ENCODE measurements at regions not wholly inside any gene's neighbourhood (a gene's known extent, or its start where the extent isn't known, plus 50 kb on each side); places are given as distances from the start of the nearest gene placed in this dataset.

DNA sequence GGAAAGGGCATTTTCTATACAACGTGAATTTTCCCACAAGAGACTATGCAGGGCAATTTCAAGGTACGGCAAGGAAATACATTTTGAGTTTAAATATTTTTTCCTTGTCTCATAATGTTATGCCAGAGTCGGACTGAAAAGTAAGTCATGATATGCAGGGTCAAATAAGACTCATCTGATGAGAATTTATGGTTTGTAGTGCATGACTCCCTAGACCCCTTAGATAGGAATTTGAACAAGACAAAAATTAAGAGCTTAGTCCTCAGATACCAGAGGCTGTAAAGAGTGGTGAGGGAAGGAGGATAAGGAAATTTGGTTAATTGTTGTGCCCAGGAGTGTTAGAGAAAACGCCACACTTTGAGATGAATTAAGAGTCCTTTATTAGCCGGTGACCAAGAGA lies 616.6 kb downstream of the XPNPEP1 start:
- intact Hi-C loops (cut with DNase I; ENCODE audit: low total_unique reads), result no loop called here

DNA sequence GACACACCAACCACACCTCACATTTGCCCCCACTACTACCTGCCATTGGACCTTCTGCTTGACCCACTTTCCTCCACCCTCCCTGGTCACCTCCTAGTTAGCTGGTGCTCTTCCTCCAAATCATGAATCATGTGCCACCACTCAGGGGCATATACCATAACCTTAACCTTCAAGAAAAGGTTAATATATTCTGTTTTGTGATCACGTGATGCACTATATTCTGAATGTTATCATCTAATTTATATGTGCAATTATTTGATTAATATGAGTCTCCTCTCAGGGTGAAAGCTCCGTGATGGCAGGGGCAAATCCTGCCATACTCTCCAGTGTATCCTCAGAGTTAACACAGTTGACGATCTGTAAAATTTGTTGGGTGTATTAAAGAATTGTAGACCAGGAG lies 635.5 kb downstream of the XPNPEP1 start:
- no peaks in the 10 kb centered on the region for H3K36me3 ChIP-seq
- no peaks in the 10 kb centered on the region for H3K4me1 ChIP-seq
- H3K27ac ChIP-seq, result no peak overlapping the region
- no peak overlapping the region for H3K4me3 ChIP-seq
- no peaks in the 10 kb centered on the region for H3K27me3 ChIP-seq
- TF ChIP-seq, protein P1, sequence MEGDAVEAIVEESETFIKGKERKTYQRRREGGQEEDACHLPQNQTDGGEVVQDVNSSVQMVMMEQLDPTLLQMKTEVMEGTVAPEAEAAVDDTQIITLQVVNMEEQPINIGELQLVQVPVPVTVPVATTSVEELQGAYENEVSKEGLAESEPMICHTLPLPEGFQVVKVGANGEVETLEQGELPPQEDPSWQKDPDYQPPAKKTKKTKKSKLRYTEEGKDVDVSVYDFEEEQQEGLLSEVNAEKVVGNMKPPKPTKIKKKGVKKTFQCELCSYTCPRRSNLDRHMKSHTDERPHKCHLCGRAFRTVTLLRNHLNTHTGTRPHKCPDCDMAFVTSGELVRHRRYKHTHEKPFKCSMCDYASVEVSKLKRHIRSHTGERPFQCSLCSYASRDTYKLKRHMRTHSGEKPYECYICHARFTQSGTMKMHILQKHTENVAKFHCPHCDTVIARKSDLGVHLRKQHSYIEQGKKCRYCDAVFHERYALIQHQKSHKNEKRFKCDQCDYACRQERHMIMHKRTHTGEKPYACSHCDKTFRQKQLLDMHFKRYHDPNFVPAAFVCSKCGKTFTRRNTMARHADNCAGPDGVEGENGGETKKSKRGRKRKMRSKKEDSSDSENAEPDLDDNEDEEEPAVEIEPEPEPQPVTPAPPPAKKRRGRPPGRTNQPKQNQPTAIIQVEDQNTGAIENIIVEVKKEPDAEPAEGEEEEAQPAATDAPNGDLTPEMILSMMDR (IDR thresholded peaks at IDR 0.05), result no peak
- intact Hi-C loops (cut with DNase I; ENCODE audit: low total_unique reads), result no loop called here
- DNase-seq, result no peak
- no peaks in the 10 kb centered on the region for H3K9me3 ChIP-seq

More for the DNA sequence above, 616.6 kb downstream of the XPNPEP1 start:
- H3K4me1 ChIP-seq, result no peaks in the 10 kb centered on the region
- TF ChIP-seq, protein P1 (IDR thresholded peaks at IDR 0.05), result no peak
- H3K4me3 ChIP-seq, result no peak overlapping the region
- no peak for DNase-seq
- H3K27me3 ChIP-seq, result no peaks in the 10 kb centered on the region
- no peak overlapping the region for H3K27ac ChIP-seq
- H3K36me3 ChIP-seq, result no peaks in the 10 kb centered on the region
- no peaks in the 10 kb centered on the region for H3K9me3 ChIP-seq

DNA sequence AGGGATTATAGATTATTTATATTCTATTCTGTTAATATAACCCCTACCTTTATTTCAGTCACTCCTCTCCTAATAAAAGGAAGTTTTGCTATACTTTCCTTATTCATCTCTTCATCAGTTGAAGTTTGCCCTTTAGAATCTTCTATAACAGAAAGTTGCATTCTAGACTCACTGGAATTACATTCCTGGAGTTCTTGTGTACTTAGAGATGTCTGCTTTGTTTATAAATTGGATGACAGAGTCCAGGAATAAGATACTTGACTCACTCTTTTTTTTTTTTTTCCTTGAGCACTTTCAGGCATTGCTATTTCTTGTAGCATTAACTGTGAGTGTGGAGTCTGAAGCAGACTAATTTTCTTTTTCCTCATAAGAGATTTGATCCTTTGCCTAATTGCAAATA lies 640.8 kb downstream of the XPNPEP1 start:
- no peak for DNase-seq
- H3K9me3 ChIP-seq, result no peaks in the 10 kb centered on the region
- TF ChIP-seq, protein P1 (IDR thresholded peaks at IDR 0.05), result no peak
- H3K4me3 ChIP-seq, result no peak overlapping the region
- H3K27ac ChIP-seq, result no peak overlapping the region
- H3K27me3 ChIP-seq, result no peaks in the 10 kb centered on the region
- no peaks in the 10 kb centered on the region for H3K4me1 ChIP-seq
- intact Hi-C loops (cut with DNase I; ENCODE audit: low total_unique reads), result no loop called here
- no peaks in the 10 kb centered on the region for H3K36me3 ChIP-seq

DNA sequence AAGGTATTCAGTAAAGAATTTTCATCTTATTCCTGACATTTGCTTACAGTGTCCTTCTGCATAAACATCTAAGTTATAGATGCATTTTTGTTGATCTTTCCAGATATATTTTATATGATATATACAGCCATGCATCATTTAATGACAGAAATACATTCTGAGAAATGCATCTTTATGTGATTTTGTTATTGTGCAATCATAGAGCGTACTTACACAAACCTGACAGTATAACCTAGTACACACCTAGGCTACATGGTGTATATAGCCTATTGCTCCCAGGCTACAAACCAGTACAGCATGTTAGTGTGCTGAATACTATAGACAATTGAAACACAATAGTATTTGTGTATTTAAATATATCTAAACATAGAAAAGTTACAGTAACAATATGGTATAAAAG lies 642.0 kb downstream of the XPNPEP1 start:
- Histone ChIP-seq H3K9me3 (no peaks in the 10 kb centered on the region), H3K4me1 (no peaks in the 10 kb centered on the region), H3K27ac (no peak overlapping the region), H3K27me3 (no peaks in the 10 kb centered on the region), H3K36me3 (no peaks in the 10 kb centered on the region), H3K4me3 (no peak overlapping the region)
- intact Hi-C loops (cut with DNase I; ENCODE audit: low total_unique reads), result no loop called here
- TF ChIP-seq, protein P1 (IDR thresholded peaks at IDR 0.05), result no peak
- DNase-seq, result no peak

DNA sequence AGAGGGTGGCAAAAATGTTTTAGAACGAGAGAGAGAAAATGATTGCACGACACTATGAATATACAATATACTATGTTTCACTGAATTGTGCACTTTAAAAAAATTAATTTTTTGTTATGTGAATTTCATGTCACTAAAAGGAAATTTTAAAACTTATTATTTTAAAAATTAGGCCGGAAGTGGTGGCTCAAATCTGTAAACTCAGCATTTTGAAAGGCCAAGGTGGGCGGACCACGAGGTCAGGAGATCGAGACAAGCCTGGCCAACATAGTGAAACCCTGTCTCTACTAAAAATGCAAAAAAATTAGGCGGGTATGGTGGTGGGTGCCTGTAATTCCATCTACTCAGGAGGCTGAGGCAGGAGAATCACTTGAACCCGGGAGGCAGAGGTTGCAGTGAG lies 642.5 kb downstream of the XPNPEP1 start:
- DNase-seq, result no peak
- no peaks in the 10 kb centered on the region for H3K27me3 ChIP-seq
- TF ChIP-seq, protein P1 (IDR thresholded peaks at IDR 0.05), result no peak
- no peaks in the 10 kb centered on the region for H3K4me1 ChIP-seq
- no peaks in the 10 kb centered on the region for H3K9me3 ChIP-seq
- intact Hi-C loops (cut with DNase I; ENCODE audit: low total_unique reads), result no loop called here
- H3K27ac ChIP-seq, result no peak overlapping the region
- H3K4me3 ChIP-seq, result no peak overlapping the region
- H3K36me3 ChIP-seq, result no peaks in the 10 kb centered on the region

DNA sequence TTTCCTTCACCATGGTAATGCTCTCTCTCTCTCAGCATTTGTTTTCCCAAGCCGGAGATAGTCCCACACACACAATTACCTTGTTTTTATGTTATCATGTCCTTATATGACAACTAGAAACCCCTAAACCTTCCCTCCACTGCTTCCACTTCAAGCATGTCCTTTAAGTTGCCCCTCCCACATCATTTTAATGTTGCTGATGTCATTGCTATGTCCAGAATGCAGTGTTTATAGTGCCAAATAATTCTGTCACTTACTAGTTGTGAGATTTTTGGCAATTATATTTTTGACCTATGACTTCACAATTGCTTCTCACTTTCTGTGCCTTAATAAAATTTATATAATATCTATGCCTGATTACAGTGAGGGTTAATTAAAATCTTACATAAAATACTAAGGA lies 645.9 kb downstream of the XPNPEP1 start:
- intact Hi-C loops (cut with DNase I; ENCODE audit: low total_unique reads), result no loop called here
- TF ChIP-seq, protein P1 (IDR thresholded peaks at IDR 0.05), result no peak
- H3K27ac ChIP-seq, result no peak overlapping the region

More for the DNA sequence above, 645.9 kb downstream of the XPNPEP1 start:
- Histone ChIP-seq H3K9me3 (no peaks in the 10 kb centered on the region), H3K4me1 (no peaks in the 10 kb centered on the region), H3K27me3 (no peaks in the 10 kb centered on the region), H3K4me3 (no peak overlapping the region), H3K36me3 (no peaks in the 10 kb centered on the region)
- DNase-seq, result no peak
